K562 (cell line): ENCODE measurements at regions not wholly inside any gene's neighbourhood (a gene's known extent, or its start where the extent isn't known, plus 50 kb on each side); places are given as distances from the start of the nearest gene placed in this dataset.
A peak's percentile ranks its signal among the peaks of the same experiment; 100 is the strongest.

Experiments
- FOXJ2 ChIP-seq: fragments of 200-800 bp; sonication (Bioruptor generic); IDR thresholded peaks from 2 replicates; pipeline ENCODE4 v1.6.1; 2016; ENCODE audit warnings: missing genetic modification characterization, missing compliant biosample characterization
- HNRNPL ChIP-seq: fragments of 200-400 bp; formaldehyde crosslinking; IDR thresholded peaks from 2 replicates; pipeline ENCODE4 v1.6.1; 2017; ENCODE audit warnings: low read depth, mild to moderate bottlenecking, low read length
- JUNB ChIP-seq: fragments of 450-650 bp; formaldehyde crosslinking; conservative IDR thresholded peaks from 2 replicates; pipeline ENCODE4 v1.4.0; 2020; ENCODE audit warnings: mild to moderate bottlenecking
- KDM2B ChIP-seq: fragments of 250-450 bp; sonication (Bioruptor Pico); IDR thresholded peaks from 2 replicates; pipeline ENCODE4 v1.8.0; 2021; ENCODE audit warnings: mild to moderate bottlenecking, moderate library complexity
- MGA ChIP-seq: fragments of 450-650 bp; IDR thresholded peaks from 2 replicates; pipeline ENCODE4 v1.6.1; 2016; ENCODE audit warnings: mild to moderate bottlenecking, moderate library complexity
- NRF1 ChIP-seq, 2 experiments: fragments of 450-650 bp; IDR thresholded peaks in 1 of 2; conservative IDR thresholded peaks in 1 of 2; 2 replicates each; pipeline ENCODE4 v1.6.1; 2014; ENCODE audit warnings: mild to moderate bottlenecking in 2 of 2
- PKNOX1 ChIP-seq: fragments of 450-650 bp; IDR thresholded peaks from 2 replicates; pipeline ENCODE4 v1.6.1; 2016
- TARDBP ChIP-seq: fragments of 450-650 bp; IDR thresholded peaks from 2 replicates; pipeline ENCODE4 v1.6.1; 2016
- TF ChIP-seq, protein P1 (sequence below): fragments of 450-650 bp; IDR thresholded peaks from 2 replicates; pipeline ENCODE4 v1.6.1; 2016; ENCODE audit warnings: antibody characterized with exemption

DNA sequence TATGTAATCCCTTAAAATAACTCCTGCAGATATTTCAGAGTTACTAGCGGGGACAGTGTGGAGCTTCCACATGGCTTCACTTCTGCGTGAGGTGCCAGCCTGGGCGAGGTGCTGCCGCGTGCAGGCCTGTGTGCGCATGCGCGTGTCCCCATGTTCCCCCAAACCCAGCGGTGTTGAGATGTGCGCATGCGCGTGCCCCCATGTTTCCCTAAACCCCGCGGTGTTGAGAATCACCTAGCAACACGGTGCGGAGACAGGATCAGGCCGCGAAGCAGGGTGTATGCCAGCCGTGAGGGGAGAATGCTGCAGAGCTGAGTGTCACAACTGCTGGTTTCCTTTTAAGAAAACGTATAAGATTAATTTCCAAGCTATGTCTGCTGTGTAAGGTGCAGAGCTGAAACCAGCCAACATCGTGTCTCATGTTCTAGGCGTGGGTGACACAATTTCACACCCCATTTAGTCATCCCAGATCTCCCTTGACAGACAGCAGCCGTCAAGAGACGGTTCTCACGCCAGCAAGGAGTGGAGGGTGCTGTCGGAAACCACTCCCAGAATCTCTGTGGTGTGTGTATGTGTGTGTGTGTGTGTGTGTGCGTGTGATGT, 71.9 kb upstream of the ADARB2 start (continued):
- peak; percentile 84 for TF ChIP-seq MGA
- TF ChIP-seq, protein P1, sequence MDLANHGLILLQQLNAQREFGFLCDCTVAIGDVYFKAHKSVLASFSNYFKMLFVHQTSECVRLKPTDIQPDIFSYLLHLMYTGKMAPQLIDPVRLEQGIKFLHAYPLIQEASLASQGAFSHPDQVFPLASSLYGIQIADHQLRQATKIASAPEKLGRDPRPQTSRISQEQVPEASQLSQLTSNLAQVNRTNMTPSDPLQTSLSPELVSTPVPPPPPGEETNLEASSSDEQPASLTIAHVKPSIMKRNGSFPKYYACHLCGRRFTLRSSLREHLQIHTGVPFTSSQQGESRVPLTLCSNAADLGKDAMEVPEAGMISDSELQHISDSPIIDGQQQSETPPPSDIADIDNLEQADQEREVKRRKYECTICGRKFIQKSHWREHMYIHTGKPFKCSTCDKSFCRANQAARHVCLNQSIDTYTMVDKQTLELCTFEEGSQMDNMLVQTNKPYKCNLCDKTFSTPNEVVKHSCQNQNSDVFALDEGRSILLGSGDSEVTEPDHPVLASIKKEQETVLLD, result peak; percentile 98
- no peak for TF ChIP-seq HNRNPL
- no peak for TF ChIP-seq JUNB (CRISPR knock-in tag)
- peak; percentile 40; the same call in 1 of the 2 replicates for TF ChIP-seq PKNOX1
- peak; percentile 94 for TF ChIP-seq FOXJ2
- TF ChIP-seq TARDBP, result no peak
- TF ChIP-seq KDM2B (CRISPR knock-in tag), result no peak
- peak; percentile 96 to 97 for TF ChIP-seq NRF1 (conservative IDR thresholded peaks at IDR 0.05 in 1 of 2, IDR thresholded peaks at IDR 0.05 in 1 of 2)
